ENCODE measurements at regions not wholly inside any gene's neighbourhood (a gene's known extent, or its start where the extent isn't known, plus 50 kb on each side); places are given as distances from the start of the nearest gene placed in this dataset.

DNA sequence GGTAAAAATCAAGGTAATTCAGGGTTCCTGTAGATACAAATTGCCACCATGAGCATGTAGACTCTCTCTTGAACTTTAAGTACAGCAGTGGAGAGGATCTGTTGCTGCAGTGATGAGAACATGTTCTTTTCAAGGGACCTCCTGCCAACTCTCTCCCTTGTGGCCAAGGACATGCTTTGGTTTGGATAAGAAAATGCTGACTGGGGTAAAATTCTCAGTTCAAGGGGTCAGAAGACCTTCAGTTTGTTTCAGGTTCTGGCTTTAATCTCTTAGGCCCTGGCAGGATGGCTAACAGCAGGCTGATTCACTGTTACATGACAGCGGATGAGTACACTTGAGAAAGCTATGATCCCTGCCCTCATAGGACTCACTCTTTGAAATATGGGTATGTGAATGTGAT, 299.2 kb upstream of the NMUR2 start:
- no peaks in the 10 kb centered on the region for H3K36me3 ChIP-seq
- TF ChIP-seq, protein P1, sequence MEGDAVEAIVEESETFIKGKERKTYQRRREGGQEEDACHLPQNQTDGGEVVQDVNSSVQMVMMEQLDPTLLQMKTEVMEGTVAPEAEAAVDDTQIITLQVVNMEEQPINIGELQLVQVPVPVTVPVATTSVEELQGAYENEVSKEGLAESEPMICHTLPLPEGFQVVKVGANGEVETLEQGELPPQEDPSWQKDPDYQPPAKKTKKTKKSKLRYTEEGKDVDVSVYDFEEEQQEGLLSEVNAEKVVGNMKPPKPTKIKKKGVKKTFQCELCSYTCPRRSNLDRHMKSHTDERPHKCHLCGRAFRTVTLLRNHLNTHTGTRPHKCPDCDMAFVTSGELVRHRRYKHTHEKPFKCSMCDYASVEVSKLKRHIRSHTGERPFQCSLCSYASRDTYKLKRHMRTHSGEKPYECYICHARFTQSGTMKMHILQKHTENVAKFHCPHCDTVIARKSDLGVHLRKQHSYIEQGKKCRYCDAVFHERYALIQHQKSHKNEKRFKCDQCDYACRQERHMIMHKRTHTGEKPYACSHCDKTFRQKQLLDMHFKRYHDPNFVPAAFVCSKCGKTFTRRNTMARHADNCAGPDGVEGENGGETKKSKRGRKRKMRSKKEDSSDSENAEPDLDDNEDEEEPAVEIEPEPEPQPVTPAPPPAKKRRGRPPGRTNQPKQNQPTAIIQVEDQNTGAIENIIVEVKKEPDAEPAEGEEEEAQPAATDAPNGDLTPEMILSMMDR (IDR thresholded peaks at IDR 0.05; ENCODE audit: low read depth, low read length), result no peak
- H3K9me3 ChIP-seq (ENCODE audit: severe bottlenecking), result no peaks in the 10 kb centered on the region
- no peak overlapping the region for H3K4me3 ChIP-seq (ENCODE audit: low read depth, low read length)
- no peak for DNase-seq
- no peak overlapping the region for H3K27ac ChIP-seq
- no peaks in the 10 kb centered on the region for H3K27me3 ChIP-seq (ENCODE audit: insufficient read depth, low read depth, severe bottlenecking)

DNA sequence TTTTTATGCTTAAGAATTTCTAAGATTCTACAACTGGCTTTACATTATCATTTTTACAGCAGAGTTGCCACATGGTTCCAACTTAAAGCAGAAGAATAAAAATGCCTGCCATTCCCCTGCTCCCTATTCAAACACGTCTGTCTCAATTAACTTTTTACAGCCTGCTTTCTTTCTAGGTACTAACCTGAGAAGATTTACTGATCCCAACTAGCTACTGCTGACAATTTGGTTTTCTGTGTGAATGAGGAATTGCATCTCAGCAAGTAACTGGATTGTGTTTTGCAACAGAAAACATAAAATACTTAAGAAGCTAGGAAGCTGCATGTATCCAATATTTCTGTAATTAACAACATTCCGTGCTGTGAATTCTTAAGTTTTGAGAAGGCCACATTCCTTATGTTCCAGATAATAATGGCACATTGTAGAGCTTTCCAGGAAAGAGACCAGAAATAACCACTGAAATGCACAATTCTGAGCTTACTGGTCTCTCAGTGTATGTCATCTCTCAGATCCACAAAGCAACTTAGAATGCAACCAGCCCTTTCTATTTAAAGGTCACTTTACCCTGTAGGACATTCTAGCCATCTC, 306.8 kb upstream of the NMUR2 start:
- TF ChIP-seq, protein P1 (IDR thresholded peaks at IDR 0.05; ENCODE audit: low read depth, low read length), result no peak
- Histone ChIP-seq H3K4me3 (ENCODE audit: low read depth, low read length) (no peak overlapping the region), H3K27ac (no peak overlapping the region), H3K9me3 (ENCODE audit: severe bottlenecking) (no peaks in the 10 kb centered on the region), H3K27me3 (ENCODE audit: insufficient read depth, low read depth, severe bottlenecking) (no peaks in the 10 kb centered on the region), H3K36me3 (no peaks in the 10 kb centered on the region)
- DNase-seq, result no peak

DNA sequence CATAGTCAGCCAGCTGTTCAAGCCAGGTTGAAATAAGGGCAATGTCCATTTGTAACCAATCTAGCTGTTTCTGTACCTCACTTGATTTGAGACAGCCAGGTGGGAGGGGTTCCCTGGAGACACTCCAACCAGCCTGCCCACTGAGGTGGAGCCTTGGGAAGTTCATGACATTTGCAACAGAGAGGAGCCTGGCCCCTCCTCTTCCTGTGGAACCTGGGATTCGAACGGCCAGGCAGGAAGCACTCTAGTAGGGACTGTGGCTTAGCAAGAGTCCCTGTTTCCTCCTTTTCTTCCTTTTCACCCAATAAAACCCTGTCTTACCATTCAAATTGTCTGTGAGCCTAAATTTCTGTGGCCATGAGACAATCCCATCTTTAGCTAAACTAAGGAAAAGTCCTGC, 312.3 kb upstream of the NMUR2 start:
- no peak overlapping the region for H3K27ac ChIP-seq
- peaks cover 6% of the 10 kb centered on the region for H3K9me3 ChIP-seq (ENCODE audit: severe bottlenecking)
- no peaks in the 10 kb centered on the region for H3K36me3 ChIP-seq
- no peaks in the 10 kb centered on the region for H3K27me3 ChIP-seq (ENCODE audit: insufficient read depth, low read depth, severe bottlenecking)
- TF ChIP-seq, protein P1 (IDR thresholded peaks at IDR 0.05; ENCODE audit: low read depth, low read length), result no peak
- H3K4me3 ChIP-seq (ENCODE audit: low read depth, low read length), result no peak overlapping the region
- DNase-seq, result no peak

DNA sequence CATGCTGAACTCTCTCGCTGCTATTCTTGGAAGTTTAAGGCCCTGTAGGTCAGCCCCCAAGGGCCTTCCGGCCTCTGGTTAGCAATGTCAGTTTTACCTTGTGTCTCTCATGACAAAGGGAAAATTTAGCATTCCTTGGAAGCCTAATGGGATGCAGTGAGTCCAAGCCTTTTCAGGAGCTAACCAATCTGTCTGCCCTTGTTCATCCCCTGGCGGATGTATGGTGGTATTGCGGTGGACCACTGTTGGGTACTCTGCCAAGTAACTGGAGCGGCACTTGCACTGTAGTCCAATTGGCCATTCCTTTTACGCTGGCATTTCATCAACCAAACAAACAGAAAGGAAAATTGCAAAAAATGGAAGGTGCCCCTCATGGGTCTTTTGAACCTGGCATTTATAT, 318.4 kb upstream of the NMUR2 start:
- no peak for DNase-seq
- H3K27me3 ChIP-seq (ENCODE audit: insufficient read depth, low read depth, severe bottlenecking), result no peaks in the 10 kb centered on the region
- peaks cover 9% of the 10 kb centered on the region for H3K9me3 ChIP-seq (ENCODE audit: severe bottlenecking)
- H3K4me3 ChIP-seq (ENCODE audit: low read depth, low read length), result no peak overlapping the region
- TF ChIP-seq, protein P1 (IDR thresholded peaks at IDR 0.05; ENCODE audit: low read depth, low read length), result no peak
- H3K27ac ChIP-seq, result no peak overlapping the region
- H3K36me3 ChIP-seq, result no peaks in the 10 kb centered on the region

DNA sequence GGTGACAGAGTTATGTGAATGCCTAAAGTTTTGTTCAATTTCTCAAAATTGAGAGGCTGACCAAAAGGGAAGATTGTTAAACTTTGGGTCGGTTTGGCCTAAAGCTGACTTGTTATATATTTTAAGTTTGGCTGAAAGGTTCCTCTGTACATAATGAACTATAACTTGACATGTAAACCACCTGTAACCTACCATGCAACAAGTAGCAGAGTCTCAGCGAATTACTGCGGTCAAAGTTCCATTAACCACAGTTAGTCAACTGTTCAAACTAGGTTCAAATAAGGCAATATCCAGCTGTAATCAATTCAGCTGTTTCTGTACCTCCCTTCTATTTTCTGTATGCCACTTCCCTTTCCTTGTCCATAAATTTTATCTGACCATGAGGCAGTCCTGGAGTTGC, 325.1 kb upstream of the NMUR2 start:
- Histone ChIP-seq H3K36me3 (no peaks in the 10 kb centered on the region), H3K9me3 (ENCODE audit: severe bottlenecking) (no peaks in the 10 kb centered on the region), H3K27ac (no peak overlapping the region), H3K4me3 (ENCODE audit: low read depth, low read length) (no peak overlapping the region), H3K27me3 (ENCODE audit: insufficient read depth, low read depth, severe bottlenecking) (no peaks in the 10 kb centered on the region)
- DNase-seq, result no peak
- TF ChIP-seq, protein P1 (IDR thresholded peaks at IDR 0.05; ENCODE audit: low read depth, low read length), result no peak

DNA sequence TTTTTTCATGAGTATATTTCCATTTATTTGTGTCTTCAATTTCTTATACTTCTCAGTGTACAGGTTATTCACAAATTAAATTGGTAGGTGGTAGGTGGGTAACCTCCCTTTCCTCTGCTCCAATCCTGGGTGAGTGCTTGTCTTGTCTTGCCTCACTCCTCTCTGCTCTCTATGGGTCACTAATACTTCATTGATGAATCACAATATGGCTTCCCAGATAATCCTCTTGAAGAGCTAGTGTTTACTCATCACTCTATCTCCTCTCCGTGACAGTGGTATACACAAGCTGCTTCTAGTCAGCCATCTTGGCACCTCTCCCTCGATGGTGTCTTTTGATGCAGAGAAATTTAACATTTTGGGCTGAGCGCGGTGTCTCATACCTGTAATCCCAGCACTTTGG, 331.8 kb upstream of the NMUR2 start:
- Histone ChIP-seq H3K27ac (no peak overlapping the region), H3K36me3 (no peaks in the 10 kb centered on the region), H3K27me3 (ENCODE audit: insufficient read depth, low read depth, severe bottlenecking) (no peaks in the 10 kb centered on the region), H3K9me3 (ENCODE audit: severe bottlenecking) (no peaks in the 10 kb centered on the region), H3K4me3 (ENCODE audit: low read depth, low read length) (no peak overlapping the region)
- TF ChIP-seq, protein P1 (IDR thresholded peaks at IDR 0.05; ENCODE audit: low read depth, low read length), result no peak
- DNase-seq, result no peak
